ENCODE measurements at regions not wholly inside any gene's neighbourhood (a gene's known extent, or its start where the extent isn't known, plus 50 kb on each side); places are given as distances from the start of the nearest gene placed in this dataset.

- DNase-seq (ENCODE audit: low spot score) = no peak
- Histone ChIP-seq H3K27ac (no peak overlapping the region), H3K4me3 (no peak overlapping the region)
- TF ChIP-seq CTCF (IDR thresholded peaks at IDR 0.05) = no peak
Measured at GRCh38 chr3:5813521-5813920, 626.0 kb downstream of the EDEM1 start.

GRCh38 chr3:5822843-5823242, 635.3 kb downstream of the EDEM1 start:
- Histone ChIP-seq H3K27ac (no peak overlapping the region), H3K4me3 (no peak overlapping the region)
- no peak for TF ChIP-seq CTCF (IDR thresholded peaks at IDR 0.05)
- DNase-seq (ENCODE audit: low spot score) = no peak

GRCh38 chr3:5826467-5826866, 639.0 kb downstream of the EDEM1 start:
- DNase-seq (ENCODE audit: low spot score) = no peak
- no peak overlapping the region for H3K4me3 ChIP-seq
- no peak for TF ChIP-seq CTCF (IDR thresholded peaks at IDR 0.05)
- no peak overlapping the region for H3K27ac ChIP-seq

- Histone ChIP-seq H3K4me3 (no peak overlapping the region), H3K27ac (no peak overlapping the region)
- DNase-seq (ENCODE audit: low spot score) = no peak
- no peak for TF ChIP-seq CTCF (IDR thresholded peaks at IDR 0.05)
Measured at GRCh38 chr3:5828251-5828650, 640.7 kb downstream of the EDEM1 start.

- no peak for DNase-seq (ENCODE audit: low spot score)
- Histone ChIP-seq H3K27ac (no peak overlapping the region), H3K4me3 (no peak overlapping the region)
- no peak for TF ChIP-seq CTCF (IDR thresholded peaks at IDR 0.05)
Measured at GRCh38 chr3:5840056-5840455, 652.5 kb downstream of the EDEM1 start.

- TF ChIP-seq CTCF (IDR thresholded peaks at IDR 0.05) = no peak
- DNase-seq (ENCODE audit: low spot score) = no peak
- H3K4me3 ChIP-seq = no peak overlapping the region
- no peak overlapping the region for H3K27ac ChIP-seq
Measured at GRCh38 chr3:5841599-5841998, 654.1 kb downstream of the EDEM1 start.

- no peak for TF ChIP-seq CTCF (IDR thresholded peaks at IDR 0.05)
- no peak for DNase-seq (ENCODE audit: low spot score)
- Histone ChIP-seq H3K4me3 (no peak overlapping the region), H3K27ac (no peak overlapping the region)
Measured at GRCh38 chr3:5846261-5846660, 658.8 kb downstream of the EDEM1 start.

All from coronary artery (tissue), 2 donors.